T-cell (primary cell): ENCODE measurements at regions not wholly inside any gene's neighbourhood (a gene's known extent, or its start where the extent isn't known, plus 50 kb on each side); places are given as distances from the start of the nearest gene placed in this dataset.
"Not testable (repeated sequence)": the region's sequence is repeated elsewhere in the genome, so short reads cannot be mapped to it uniquely, and the experiment has no call there.

Experiments
- ATAC-seq, 4 experiments: fragments of 200-7000 bp in 3 of 4; fragments of 150-1000 bp in 1 of 4; cut with Tn5 transposase; replicated peaks in 1 of 4; 1 replicate in 3 of 4; 2 replicates in 1 of 4; pipeline ENCODE4 v1.10.0; 2021; ENCODE audit warnings: moderate library complexity in 3 of 4, mild to moderate bottlenecking in 2 of 4, moderate number of reproducible peaks in 1 of 4
- CTCF ChIA-PET, 2 donors: fragments of 300-600 bp; sonication (Branson Sonifier 250); formaldehyde crosslinking; loops; one replicate each; lab custom pipeline; 2022; ENCODE audit warnings: antibody characterized with exemption in 2 of 2; lab: Charles Lee
- POLR2A ChIA-PET, 2 donors: fragments of 300-600 bp; sonication (Branson Sonifier 250); formaldehyde crosslinking; loops; one replicate each; lab custom pipeline; 2022; ENCODE audit warnings: antibody characterized with exemption in 2 of 2; lab: Charles Lee
- DNase-seq, 35 experiments: peaks; one replicate each; pipeline versions ENCODE4 v3.0.0 to v3.0.0-alpha.2; 2013 to 2023
- H3K27ac ChIP-seq: one replicate; pipeline ENCODE4 v1.5.1; 2013; ENCODE audit warnings: low read length
- H3K27me3 ChIP-seq, 2 experiments: replicated peaks in 1 of 2; 1 replicate in 1 of 2; 2 replicates in 1 of 2; pipeline versions ENCODE4 v1.6.1 to v1.7.0; 2013; ENCODE audit warnings: low read length in 1 of 2, mixed read lengths in 1 of 2; ENCODE audit not compliant: control insufficient read depth in 2 of 2, insufficient read depth in 2 of 2; ENCODE audit errors: extremely low read depth in 1 of 2
- H3K36me3 ChIP-seq, 2 donors: 1 replicate in 1 of 2; 2 replicates in 1 of 2; pipeline versions ENCODE4 v1.6.1 to v1.7.0; 2013; ENCODE audit warnings: low read length in 1 of 2; ENCODE audit not compliant: control insufficient read depth in 2 of 2, insufficient read depth in 1 of 2; ENCODE audit errors: extremely low read depth in 1 of 2
- H3K4me1 ChIP-seq, 2 experiments: 1 replicate in 1 of 2; 2 replicates in 1 of 2; pipeline versions ENCODE4 v1.6.1 to v1.7.0; 2013; ENCODE audit warnings: low read length in 2 of 2, mixed read lengths in 1 of 2; ENCODE audit not compliant: insufficient read depth in 2 of 2, control insufficient read depth in 1 of 2; ENCODE audit errors: extremely low read depth in 1 of 2
- H3K4me3 ChIP-seq, 2 donors: 1 replicate in 1 of 2; 2 replicates in 1 of 2; pipeline versions ENCODE4 v1.5.1 to v1.7.0; 2013; ENCODE audit warnings: mild to moderate bottlenecking in 2 of 2, low read length in 1 of 2, moderate library complexity in 1 of 2; ENCODE audit not compliant: control insufficient read depth in 1 of 2; ENCODE audit errors: extremely low read depth in 1 of 2
- H3K9me3 ChIP-seq: 2 replicates; pipeline ENCODE4 v1.7.0; 2013
- H3K27ac Mint-ChIP-seq, 2 donors: one replicate each; pipeline ENCODE4 v1.8.0; 2020 to 2021; ENCODE audit warnings: mild to moderate bottlenecking in 2 of 2, mixed read lengths in 2 of 2
- H3K27me3 Mint-ChIP-seq, 2 donors: one replicate each; pipeline ENCODE4 v1.8.0; 2021 to 2022; ENCODE audit warnings: mixed read lengths in 2 of 2
- H3K36me3 Mint-ChIP-seq: one replicate; pipeline ENCODE4 v1.8.0; 2021; ENCODE audit warnings: mixed read lengths
- H3K4me1 Mint-ChIP-seq, 3 donors: one replicate each; pipeline ENCODE4 v1.8.0; 2020 to 2022; ENCODE audit warnings: mixed read lengths in 3 of 3, mild to moderate bottlenecking in 1 of 3
- H3K4me3 Mint-ChIP-seq, 3 donors: one replicate each; pipeline ENCODE4 v1.8.0; 2020 to 2022; ENCODE audit warnings: mild to moderate bottlenecking in 3 of 3, mixed read lengths in 3 of 3, moderate library complexity in 3 of 3
- H3K9me3 Mint-ChIP-seq, 3 donors: one replicate each; pipeline ENCODE4 v1.8.0; 2020 to 2022; ENCODE audit warnings: mixed read lengths in 3 of 3
- WGBS: methylation state at CpG from one replicate; pipeline ENCODE4 v1.1.5; 2013; ENCODE audit warnings: missing lambda C conversion rate; ENCODE audit not compliant: insufficient coverage; 5-methylcytosine and 5-hydroxymethylcytosine counted together

DNA sequence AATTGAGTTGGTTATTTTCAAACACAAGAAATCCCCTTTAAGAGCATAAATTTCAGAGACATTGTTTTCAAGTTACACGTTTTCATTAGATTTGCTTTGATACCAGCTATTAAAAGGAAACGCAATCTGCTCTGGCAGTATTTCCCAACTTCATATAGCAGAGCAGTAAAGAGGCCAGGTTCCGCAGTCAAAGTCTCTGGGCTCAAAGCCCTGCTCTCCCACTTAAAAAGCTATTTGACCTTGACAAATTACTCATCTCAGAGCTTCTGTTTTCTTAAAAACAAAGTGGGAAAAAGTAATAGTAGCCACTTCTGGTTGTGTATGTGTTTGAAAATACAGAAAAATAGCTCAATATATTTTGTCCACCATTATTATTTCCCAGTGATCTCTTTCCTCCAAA, 89.7 kb upstream of the CDYL2 start:
- H3K27ac Mint-ChIP-seq = no peak overlapping the region
- no peak for ATAC-seq
- WGBS = 80% methylated on average over 2 of the region's 3 CpGs
- Histone ChIP-seq H3K27ac (no peak overlapping the region), H3K9me3 (no peaks in the 10 kb centered on the region), H3K36me3 (no peaks in the 10 kb centered on the region), H3K4me1 (no peaks in the 10 kb centered on the region), H3K27me3 (no peaks in the 10 kb centered on the region), H3K4me3 (no peak overlapping the region)
- H3K4me3 Mint-ChIP-seq = no peak overlapping the region
- H3K27me3 Mint-ChIP-seq = peaks cover 0 to 4% of the 10 kb centered on the region in 2 donors
- H3K4me1 Mint-ChIP-seq = no peaks in the 10 kb centered on the region
- H3K9me3 Mint-ChIP-seq = no peaks in the 10 kb centered on the region
- ChIA-PET POLR2A (no interaction called here), CTCF (no interaction called here)
- H3K36me3 Mint-ChIP-seq = no peaks in the 10 kb centered on the region
- DNase-seq = no peak

DNA sequence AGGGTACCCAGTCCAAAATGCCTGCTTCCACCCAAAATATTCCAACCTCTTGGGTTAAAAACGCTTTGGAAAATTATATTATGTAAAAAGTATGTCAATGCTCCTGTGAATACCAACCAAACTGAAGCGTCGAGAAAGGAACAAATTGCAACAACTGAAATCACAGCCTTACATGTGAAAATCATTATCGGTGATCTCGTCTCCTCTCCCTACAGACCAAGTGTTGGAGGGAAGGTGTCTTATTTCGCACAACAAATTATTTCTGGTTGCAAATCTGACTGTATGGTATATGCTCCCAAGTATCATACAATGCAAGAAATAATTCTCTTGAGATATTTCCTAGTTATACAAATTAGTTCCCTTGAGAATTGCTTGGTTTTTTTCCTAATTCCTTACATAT, 89.3 kb upstream of the CDYL2 start:
- Mint-ChIP-seq H3K9me3 (no peaks in the 10 kb centered on the region), H3K36me3 (no peaks in the 10 kb centered on the region), H3K27ac (no peak overlapping the region), H3K27me3 (peaks cover 3 to 4% of the 10 kb centered on the region in 2 donors), H3K4me1 (no peaks in the 10 kb centered on the region), H3K4me3 (no peak overlapping the region)
- no peaks in the 10 kb centered on the region for H3K9me3 ChIP-seq
- no peak for DNase-seq
- no peaks in the 10 kb centered on the region for H3K27me3 ChIP-seq
- CTCF ChIA-PET = no interaction called here
- WGBS = no CpG with 5 or more reads among the region's 6 CpGs
- no peak for ATAC-seq
- no peaks in the 10 kb centered on the region for H3K36me3 ChIP-seq
- H3K4me1 ChIP-seq = no peaks in the 10 kb centered on the region
- H3K4me3 ChIP-seq = no peak overlapping the region
- no peak overlapping the region for H3K27ac ChIP-seq
- POLR2A ChIA-PET = no interaction called here

- H3K27ac Mint-ChIP-seq, H3K9me3 ChIP-seq, H3K4me1 ChIP-seq, H3K4me3 ChIP-seq, H3K4me1 Mint-ChIP-seq, H3K9me3 Mint-ChIP-seq, CTCF ChIA-PET, H3K36me3 Mint-ChIP-seq, ATAC-seq, H3K27ac ChIP-seq, POLR2A ChIA-PET, H3K27me3 Mint-ChIP-seq, H3K27me3 ChIP-seq, H3K4me3 Mint-ChIP-seq, H3K36me3 ChIP-seq, DNase-seq: not testable (repeated sequence)
- WGBS = 71% methylated on average over 5 of the region's 10 CpGs
These were observed 88.0 kb upstream of the CDYL2 start for GRCh38 chr16:80892395-80892794.

DNA sequence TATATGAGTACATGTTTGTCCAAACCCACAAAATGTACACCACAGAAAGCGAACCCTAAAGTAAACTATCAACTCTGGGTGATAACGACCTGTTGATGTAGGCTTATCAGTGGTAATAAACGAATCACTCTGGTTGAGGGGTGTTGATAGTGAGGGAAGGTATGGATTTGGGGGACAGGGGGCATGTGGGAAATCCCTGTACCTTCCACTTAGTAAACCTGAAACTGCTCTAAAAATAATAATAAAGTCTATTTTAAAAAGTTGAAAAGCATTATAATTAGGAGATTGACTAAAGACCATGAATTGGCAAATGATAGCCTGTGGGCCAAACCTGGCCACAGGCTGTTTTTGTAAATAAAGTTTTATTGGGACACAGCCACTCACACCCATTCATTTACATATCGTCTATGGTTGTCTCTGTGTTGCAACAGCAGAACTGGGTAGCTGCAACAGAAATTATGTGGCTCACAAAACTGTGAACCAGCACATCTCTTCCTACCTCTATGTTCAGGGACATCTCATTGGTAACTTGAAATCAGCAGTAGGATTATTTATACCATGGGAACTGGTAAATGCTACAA, 85.5 kb upstream of the CDYL2 start:
- WGBS = no CpG with 5 or more reads among the region's 4 CpGs
- CTCF ChIA-PET = no interaction called here
- no peaks in the 10 kb centered on the region for H3K9me3 Mint-ChIP-seq

DNA sequence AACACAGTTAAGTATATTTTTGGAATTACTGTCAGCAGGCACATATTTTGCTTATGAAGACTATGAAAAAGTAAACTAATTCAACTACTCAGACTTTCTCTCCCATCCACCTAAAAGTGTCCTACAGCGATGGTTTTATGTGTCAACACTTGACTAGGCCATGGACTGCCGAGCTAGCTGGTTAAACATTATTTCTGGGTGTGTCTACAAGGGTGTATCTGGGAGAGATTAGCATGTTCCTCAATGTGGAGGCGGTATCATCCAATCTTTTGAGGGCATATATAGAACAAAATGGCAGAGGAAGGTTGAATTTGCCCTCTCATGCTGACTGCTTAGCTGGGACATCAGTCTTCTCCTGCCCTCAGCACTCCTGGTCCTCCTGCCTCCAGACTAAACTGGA, 82.7 kb upstream of the CDYL2 start:
- Histone ChIP-seq H3K27ac (no peak overlapping the region), H3K9me3 (no peaks in the 10 kb centered on the region), H3K27me3 (no peaks in the 10 kb centered on the region), H3K36me3 (no peaks in the 10 kb centered on the region), H3K4me3 (no peak overlapping the region), H3K4me1 (no peaks in the 10 kb centered on the region)
- no peak overlapping the region for H3K4me3 Mint-ChIP-seq
- peaks cover 15 to 20% of the 10 kb centered on the region in 2 donors for H3K27me3 Mint-ChIP-seq
- H3K9me3 Mint-ChIP-seq = peaks cover 0 to 5% (median 0%) of the 10 kb centered on the region in 3 donors
- no peak for DNase-seq
- CTCF ChIA-PET = no interaction called here
- H3K36me3 Mint-ChIP-seq = no peaks in the 10 kb centered on the region
- no peak for ATAC-seq
- no peak overlapping the region for H3K27ac Mint-ChIP-seq
- POLR2A ChIA-PET = no interaction called here
- 86% methylated on average over 1 of the region's 3 CpGs for WGBS
- H3K4me1 Mint-ChIP-seq = no peaks in the 10 kb centered on the region

More for the DNA sequence above, 85.5 kb upstream of the CDYL2 start:
- Histone ChIP-seq H3K27ac (no peak overlapping the region), H3K9me3 (no peaks in the 10 kb centered on the region), H3K36me3 (no peaks in the 10 kb centered on the region), H3K4me1 (no peaks in the 10 kb centered on the region), H3K4me3 (no peak overlapping the region), H3K27me3 (no peaks in the 10 kb centered on the region)
- Mint-ChIP-seq H3K4me1 (no peaks in the 10 kb centered on the region), H3K4me3 (no peak overlapping the region), H3K27ac (no peak overlapping the region), H3K27me3 (peaks cover 3 to 4% of the 10 kb centered on the region in 2 donors), H3K36me3 (no peaks in the 10 kb centered on the region)
- no peak for ATAC-seq
- DNase-seq = no peak
- POLR2A ChIA-PET = no interaction called here

GRCh38 chr16:80883816-80884215, 79.4 kb upstream of the CDYL2 start:
- Histone ChIP-seq H3K4me3 (no peak overlapping the region), H3K4me1 (no peaks in the 10 kb centered on the region), H3K27ac (no peak overlapping the region), H3K36me3 (no peaks in the 10 kb centered on the region), H3K27me3 (no peaks in the 10 kb centered on the region), H3K9me3 (no peaks in the 10 kb centered on the region)
- Mint-ChIP-seq H3K27ac (no peak overlapping the region), H3K4me1 (no peaks in the 10 kb centered on the region), H3K9me3 (peaks cover 0 to 5% (median 0%) of the 10 kb centered on the region in 3 donors), H3K36me3 (no peaks in the 10 kb centered on the region), H3K27me3 (peaks cover 25 to 30% of the 10 kb centered on the region in 2 donors), H3K4me3 (no peak overlapping the region)
- WGBS = 78% methylated on average over 4 of the region's 5 CpGs
- no peak for ATAC-seq
- ChIA-PET POLR2A (no interaction called here), CTCF (no interaction called here)
- DNase-seq = no peak

GRCh38 chr16:80883159-80883642, 78.8 kb upstream of the CDYL2 start:
- no peak for ATAC-seq
- Histone ChIP-seq H3K4me1 (no peaks in the 10 kb centered on the region), H3K36me3 (no peaks in the 10 kb centered on the region), H3K4me3 (no peak overlapping the region), H3K9me3 (no peaks in the 10 kb centered on the region), H3K27me3 (no peaks in the 10 kb centered on the region), H3K27ac (no peak overlapping the region)
- CTCF ChIA-PET = no interaction called here
- no peak overlapping the region for H3K4me3 Mint-ChIP-seq
- peaks cover 0 to 5% (median 0%) of the 10 kb centered on the region in 3 donors for H3K9me3 Mint-ChIP-seq
- no peak overlapping the region for H3K27ac Mint-ChIP-seq
- H3K36me3 Mint-ChIP-seq = no peaks in the 10 kb centered on the region
- H3K4me1 Mint-ChIP-seq = no peaks in the 10 kb centered on the region
- no peak for DNase-seq
- WGBS = 84% methylated on average over 4 of the region's 4 CpGs
- POLR2A ChIA-PET = no interaction called here
- peaks cover 24 to 30% of the 10 kb centered on the region in 2 donors for H3K27me3 Mint-ChIP-seq
